IMR-90 (cell line): ENCODE measurements at regions not wholly inside any gene's neighbourhood (a gene's known extent, or its start where the extent isn't known, plus 50 kb on each side); places are given as distances from the start of the nearest gene placed in this dataset.

Experiments
- ATAC-seq: fragments of 200-7000 bp; cut with Tn5 transposase; 2 replicates; pipeline ENCODE4 v1.9.1; 2020; ENCODE audit warnings: low read depth, mild to moderate bottlenecking, moderate library complexity
- BruUV-seq: library from RNA; stranded (reverse); fragments of 400-500 nt; replicated peaks from 2 replicates; lab custom pipeline; 2021; lab: Mats Ljungman, UMichigan
- CTCF ChIA-PET: fragments of 300-600 bp; formaldehyde crosslinking; extraction: SDS; loops from one replicate; lab custom pipeline; 2021; ENCODE audit warnings: antibody characterized with exemption; lab: Yijun Ruan, JAX
- POLR2A ChIA-PET: fragments of 300-600 bp; sonication (Branson Sonifier 250); formaldehyde crosslinking; loops from one replicate; lab custom pipeline; 2022; ENCODE audit warnings: antibody characterized with exemption; ENCODE audit not compliant: unreplicated experiment; lab: Charles Lee
- DNase-seq: peaks from one replicate; pipeline ENCODE4 v3.0.0; 2013
- H2AFZ ChIP-seq: replicated peaks from 2 replicates; pipeline ENCODE3; 2013; ENCODE audit warnings: low read length, mild to moderate bottlenecking; ENCODE audit not compliant: poor library complexity
- H2AK5ac ChIP-seq: 2 replicates; pipeline ENCODE4 v1.6.1; 2013; ENCODE audit warnings: low read depth, low read length, inconsistent platforms
- H2AK9ac ChIP-seq: replicated peaks from 2 replicates; pipeline ENCODE3; 2013; ENCODE audit warnings: mild to moderate bottlenecking, low read depth, low read length, moderate library complexity; ENCODE audit not compliant: poor library complexity
- H2BK120ac ChIP-seq: 2 replicates; pipeline ENCODE4 v1.6.1; 2013; ENCODE audit warnings: low read depth, low read length, inconsistent platforms
- H2BK15ac ChIP-seq: 3 replicates; pipeline ENCODE4 v1.6.1; 2013; ENCODE audit warnings: low read depth, low read length, inconsistent platforms
- H2BK20ac ChIP-seq: 2 replicates; pipeline ENCODE4 v1.6.1; 2013; ENCODE audit warnings: low read depth, mild to moderate bottlenecking, inconsistent platforms, low read length, moderate library complexity
- H2BK5ac ChIP-seq: 2 replicates; pipeline ENCODE4 v1.6.1; 2013; ENCODE audit warnings: mild to moderate bottlenecking, low read depth, low read length, inconsistent platforms; ENCODE audit not compliant: poor library complexity, severe bottlenecking
- H3K14ac ChIP-seq: replicated peaks from 2 replicates; pipeline ENCODE4 v1.6.1; 2013; ENCODE audit warnings: low read depth, low read length, inconsistent platforms
- H3K18ac ChIP-seq: 2 replicates; pipeline ENCODE4 v1.6.1; 2013; ENCODE audit warnings: low read depth, low read length, control low read depth
- H3K23ac ChIP-seq: 2 replicates; pipeline ENCODE4 v1.6.1; 2013; ENCODE audit warnings: low read depth, low read length, inconsistent platforms
- H3K27ac ChIP-seq: 2 replicates; pipeline ENCODE4 v1.5.1; 2013; ENCODE audit warnings: mild to moderate bottlenecking, control low read depth, low read length; ENCODE audit not compliant: insufficient read depth
- H3K27me3 ChIP-seq: 2 replicates; pipeline ENCODE4 v1.6.1; 2013; ENCODE audit warnings: low read length; ENCODE audit not compliant: control insufficient read depth, insufficient read depth
- H3K36me3 ChIP-seq: 2 replicates; pipeline ENCODE4 v1.6.1; 2013; ENCODE audit warnings: low read length, mixed read lengths; ENCODE audit not compliant: control insufficient read depth, insufficient read depth
- H3K4ac ChIP-seq: 2 replicates; pipeline ENCODE4 v1.6.1; 2013; ENCODE audit warnings: low read depth, low read length, inconsistent platforms
- H3K4me1 ChIP-seq: 2 replicates; pipeline ENCODE4 v1.6.1; 2013; ENCODE audit warnings: low read length, mixed read lengths; ENCODE audit not compliant: control insufficient read depth, insufficient read depth
- H3K4me2 ChIP-seq: 2 replicates; pipeline ENCODE4 v1.6.1; 2013; ENCODE audit warnings: low read depth, mild to moderate bottlenecking, control low read depth, low read length, moderate library complexity
- H3K4me3 ChIP-seq: 2 replicates; pipeline ENCODE4 v1.5.1; 2013; ENCODE audit warnings: low read depth, mild to moderate bottlenecking, control low read depth, low read length, moderate library complexity; ENCODE audit not compliant: insufficient read depth
- H3K56ac ChIP-seq: 2 replicates; pipeline ENCODE4 v1.6.1; 2013; ENCODE audit warnings: low read length, inconsistent platforms; ENCODE audit not compliant: insufficient read depth; ENCODE audit errors: extremely low read depth
- H3K79me1 ChIP-seq, 2 experiments: 2 replicates each; pipeline ENCODE4 v1.6.1; 2013; ENCODE audit warnings: low read length in 2 of 2, inconsistent platforms in 1 of 2, low read depth in 1 of 2
- H3K9ac ChIP-seq: 2 replicates; pipeline ENCODE4 v1.6.1; 2013; ENCODE audit warnings: low read depth, low read length, control low read depth
- H3K9me1 ChIP-seq: 2 replicates; pipeline ENCODE4 v1.6.1; 2013; ENCODE audit warnings: low read length, inconsistent platforms; ENCODE audit not compliant: insufficient read depth
- H3K9me3 ChIP-seq: 2 replicates; pipeline ENCODE4 v1.6.1; 2013; ENCODE audit warnings: low read length; ENCODE audit not compliant: control insufficient read depth, insufficient read depth
- H4K20me1 ChIP-seq: 2 replicates; pipeline ENCODE4 v1.6.1; 2013; ENCODE audit warnings: low read length, inconsistent platforms; ENCODE audit not compliant: insufficient read depth
- H4K5ac ChIP-seq: 2 replicates; pipeline ENCODE4 v1.6.1; 2013; ENCODE audit warnings: mild to moderate bottlenecking, low read depth, low read length, control low read depth
- H4K8ac ChIP-seq, 2 experiments: 2 replicates each; pipeline ENCODE4 v1.6.1; 2013; ENCODE audit warnings: low read depth in 2 of 2, low read length in 2 of 2, control low read depth in 1 of 2, inconsistent platforms in 1 of 2
- H4K91ac ChIP-seq: 2 replicates; pipeline ENCODE4 v1.6.1; 2013; ENCODE audit warnings: low read depth, low read length, inconsistent platforms; ENCODE audit not compliant: insufficient read depth
- BHLHE40 ChIP-seq: fragments of 150-350 bp; IDR thresholded peaks from 2 replicates; pipeline ENCODE4 v1.6.1; 2016; ENCODE audit warnings: mild to moderate bottlenecking, low read depth, low read length
- CHD1 ChIP-seq: IDR thresholded peaks from 2 replicates; pipeline ENCODE4 v1.6.1; 2012; ENCODE audit warnings: low read depth, low read length, improper control_type of control experiment
- FOS ChIP-seq: fragments of 150-350 bp; IDR thresholded peaks from 2 replicates; pipeline ENCODE4 v1.6.1; 2016; ENCODE audit warnings: low read depth, low read length
- MAFK ChIP-seq: IDR thresholded peaks from 2 replicates; pipeline ENCODE4 v1.6.1; 2012; ENCODE audit warnings: low read depth, low read length, improper control_type of control experiment
- MAZ ChIP-seq: IDR thresholded peaks from 2 replicates; pipeline ENCODE4 v1.6.1; 2012; ENCODE audit warnings: low read depth, mild to moderate bottlenecking, low read length, improper control_type of control experiment, moderate library complexity, borderline replicate concordance
- MXI1 ChIP-seq: IDR thresholded peaks from 2 replicates; pipeline ENCODE4 v1.6.1; 2012; ENCODE audit warnings: low read depth, mild to moderate bottlenecking, low read length, moderate library complexity, borderline replicate concordance
- NFE2L2 ChIP-seq: fragments of 150-350 bp; IDR thresholded peaks from 2 replicates; pipeline ENCODE4 v1.6.1; 2016; ENCODE audit warnings: low read depth, mild to moderate bottlenecking, low read length
- POLR2A ChIP-seq: IDR thresholded peaks from 2 replicates; pipeline ENCODE4 v1.6.1; 2012; ENCODE audit warnings: mild to moderate bottlenecking, low read depth, low read length
- RAD21 ChIP-seq: IDR thresholded peaks from 2 replicates; pipeline ENCODE4 v1.6.1; 2012; ENCODE audit warnings: low read length, improper control_type of control experiment
- RFX5 ChIP-seq: IDR thresholded peaks from 2 replicates; pipeline ENCODE4 v1.8.0; 2012; ENCODE audit warnings: low read depth, mild to moderate bottlenecking, low read length, moderate library complexity
- SMC3 ChIP-seq: fragments of 150-350 bp; IDR thresholded peaks from 2 replicates; pipeline ENCODE4 v1.6.1; 2016; ENCODE audit warnings: low read depth, mild to moderate bottlenecking, antibody characterized with exemption, low read length, moderate library complexity
- WGBS, 2 experiments: methylation state at CpG; one replicate each; pipeline versions ENCODE4 v1.1.5 to v1.1.7; 2013; ENCODE audit warnings: missing lambda C conversion rate in 2 of 2; ENCODE audit not compliant: insufficient read length in 1 of 2; ENCODE audit errors: extremely low coverage in 2 of 2; 5-methylcytosine and 5-hydroxymethylcytosine counted together
- dilution Hi-C: fragments of 300-500 bp; cut with HindIII; formaldehyde crosslinking; loops from one replicate; pipeline ENCODE4 v1.14.3; 2018; ENCODE audit warnings: low sequenced_read_pairs; ENCODE audit not compliant: unreplicated experiment
- in situ Hi-C: fragments of 300-500 bp; cut with MboI; formaldehyde crosslinking; loops from 3 replicates; pipeline ENCODE4 v1.14.3; 2019; ENCODE audit warnings: low sequenced_read_pairs, inconsistent platforms, mixed read lengths
- intact Hi-C: fragments of 100-400 bp; cut with micrococcal nuclease; formaldehyde crosslinking; loops from 2 replicates; pipeline ENCODE4 v1.10.0; 2022
- TF ChIP-seq, protein P1 (sequence below): fragments of 150-350 bp; IDR thresholded peaks from 2 replicates; pipeline ENCODE4 v1.6.1; 2016; ENCODE audit warnings: low read depth, mild to moderate bottlenecking, low read length, moderate library complexity, borderline replicate concordance
- TF ChIP-seq, protein P2 (sequence below): fragments of 150-350 bp; IDR thresholded peaks from 2 replicates; pipeline ENCODE4 v1.6.1; 2017; ENCODE audit warnings: mild to moderate bottlenecking, antibody characterized with exemption, low read length, low read depth
- TF ChIP-seq, protein P3 (sequence below): conservative IDR thresholded peaks from 2 replicates; pipeline ENCODE4 v1.5.1; 2012; ENCODE audit warnings: mild to moderate bottlenecking, low read depth, low read length, improper control_type of control experiment

DNA sequence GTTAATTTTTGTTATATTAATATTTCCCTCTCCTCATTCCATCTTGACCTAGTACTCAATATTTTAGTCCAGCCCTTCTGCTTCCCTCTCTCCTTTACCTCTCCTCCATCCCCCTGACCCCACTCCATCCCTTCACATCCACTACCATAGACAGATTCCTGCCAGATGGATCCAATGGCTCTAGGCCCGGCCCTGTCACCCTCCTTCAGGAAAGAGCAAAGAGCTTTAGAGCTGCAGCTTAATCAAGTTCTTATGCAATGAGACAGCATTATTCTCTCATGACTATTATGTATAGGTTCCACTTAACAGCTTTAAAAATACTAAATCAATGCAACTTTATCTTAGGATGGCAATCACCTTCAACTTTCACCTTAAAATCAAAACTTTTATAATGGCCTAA lies 200.7 kb upstream of the TTC14 start:
- no peak overlapping the region for H3K4ac ChIP-seq
- H2AK9ac ChIP-seq, result no peak overlapping the region
- H2AFZ ChIP-seq, result peak overlapping the region; percentile 26
- dilution Hi-C loops, result no loop called here
- no peak overlapping the region for H3K18ac ChIP-seq
- no peak overlapping the region for H3K4me3 ChIP-seq
- no peak overlapping the region for H4K8ac ChIP-seq
- H2BK20ac ChIP-seq, result no peak overlapping the region
- intact Hi-C loops, result no loop called here
- H3K23ac ChIP-seq, result no peak overlapping the region
- no peak overlapping the region for H2BK120ac ChIP-seq
- H2AK5ac ChIP-seq, result no peak overlapping the region
- no peaks in the 10 kb centered on the region for H3K4me1 ChIP-seq
- H3K56ac ChIP-seq, result no peak overlapping the region
- no peaks in the 10 kb centered on the region for H3K9me3 ChIP-seq
- H4K91ac ChIP-seq, result no peak overlapping the region
- no peak overlapping the region for H3K14ac ChIP-seq
- no peak overlapping the region for H2BK5ac ChIP-seq
- H3K4me2 ChIP-seq, result no peak overlapping the region
- H4K20me1 ChIP-seq, result no peaks in the 10 kb centered on the region
- in situ Hi-C loops, result no loop called here
- WGBS, 2 experiments, result no CpG with 5 or more reads among the region's 1 CpG
- TF ChIP-seq MAFK (no peak), MXI1 (no peak), BHLHE40 (no peak), SMC3 (no peak), POLR2A (no peak), FOS (no peak), RFX5 (no peak), NFE2L2 (no peak), MAZ (no peak), RAD21 (no peak), CHD1 (no peak)
- TF ChIP-seq, protein P1, sequence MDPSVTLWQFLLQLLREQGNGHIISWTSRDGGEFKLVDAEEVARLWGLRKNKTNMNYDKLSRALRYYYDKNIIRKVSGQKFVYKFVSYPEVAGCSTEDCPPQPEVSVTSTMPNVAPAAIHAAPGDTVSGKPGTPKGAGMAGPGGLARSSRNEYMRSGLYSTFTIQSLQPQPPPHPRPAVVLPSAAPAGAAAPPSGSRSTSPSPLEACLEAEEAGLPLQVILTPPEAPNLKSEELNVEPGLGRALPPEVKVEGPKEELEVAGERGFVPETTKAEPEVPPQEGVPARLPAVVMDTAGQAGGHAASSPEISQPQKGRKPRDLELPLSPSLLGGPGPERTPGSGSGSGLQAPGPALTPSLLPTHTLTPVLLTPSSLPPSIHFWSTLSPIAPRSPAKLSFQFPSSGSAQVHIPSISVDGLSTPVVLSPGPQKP, result no peak
- TF ChIP-seq, protein P2, sequence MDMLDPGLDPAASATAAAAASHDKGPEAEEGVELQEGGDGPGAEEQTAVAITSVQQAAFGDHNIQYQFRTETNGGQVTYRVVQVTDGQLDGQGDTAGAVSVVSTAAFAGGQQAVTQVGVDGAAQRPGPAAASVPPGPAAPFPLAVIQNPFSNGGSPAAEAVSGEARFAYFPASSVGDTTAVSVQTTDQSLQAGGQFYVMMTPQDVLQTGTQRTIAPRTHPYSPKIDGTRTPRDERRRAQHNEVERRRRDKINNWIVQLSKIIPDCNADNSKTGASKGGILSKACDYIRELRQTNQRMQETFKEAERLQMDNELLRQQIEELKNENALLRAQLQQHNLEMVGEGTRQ, result no peak
- TF ChIP-seq, protein P3, sequence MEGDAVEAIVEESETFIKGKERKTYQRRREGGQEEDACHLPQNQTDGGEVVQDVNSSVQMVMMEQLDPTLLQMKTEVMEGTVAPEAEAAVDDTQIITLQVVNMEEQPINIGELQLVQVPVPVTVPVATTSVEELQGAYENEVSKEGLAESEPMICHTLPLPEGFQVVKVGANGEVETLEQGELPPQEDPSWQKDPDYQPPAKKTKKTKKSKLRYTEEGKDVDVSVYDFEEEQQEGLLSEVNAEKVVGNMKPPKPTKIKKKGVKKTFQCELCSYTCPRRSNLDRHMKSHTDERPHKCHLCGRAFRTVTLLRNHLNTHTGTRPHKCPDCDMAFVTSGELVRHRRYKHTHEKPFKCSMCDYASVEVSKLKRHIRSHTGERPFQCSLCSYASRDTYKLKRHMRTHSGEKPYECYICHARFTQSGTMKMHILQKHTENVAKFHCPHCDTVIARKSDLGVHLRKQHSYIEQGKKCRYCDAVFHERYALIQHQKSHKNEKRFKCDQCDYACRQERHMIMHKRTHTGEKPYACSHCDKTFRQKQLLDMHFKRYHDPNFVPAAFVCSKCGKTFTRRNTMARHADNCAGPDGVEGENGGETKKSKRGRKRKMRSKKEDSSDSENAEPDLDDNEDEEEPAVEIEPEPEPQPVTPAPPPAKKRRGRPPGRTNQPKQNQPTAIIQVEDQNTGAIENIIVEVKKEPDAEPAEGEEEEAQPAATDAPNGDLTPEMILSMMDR, result no peak
- H4K5ac ChIP-seq, result no peak overlapping the region
- no peak overlapping the region for H3K9ac ChIP-seq
- H3K9me1 ChIP-seq, result no peaks in the 10 kb centered on the region
- DNase-seq (peak; percentile 8), ATAC-seq (no peak)
- H3K36me3 ChIP-seq, result no peaks in the 10 kb centered on the region
- H3K27ac ChIP-seq, result no peak overlapping the region
- ChIA-PET POLR2A (no interaction called here), CTCF (no interaction called here)
- no peaks in the 10 kb centered on the region for H3K79me1 ChIP-seq
- H2BK15ac ChIP-seq, result no peak overlapping the region
- H3K27me3 ChIP-seq, result no peaks in the 10 kb centered on the region
- BruUV-seq, result no TSS peak
